ENCODE measurements at regions not wholly inside any gene's neighbourhood (a gene's known extent, or its start where the extent isn't known, plus 50 kb on each side); places are given as distances from the start of the nearest gene placed in this dataset.

DNA sequence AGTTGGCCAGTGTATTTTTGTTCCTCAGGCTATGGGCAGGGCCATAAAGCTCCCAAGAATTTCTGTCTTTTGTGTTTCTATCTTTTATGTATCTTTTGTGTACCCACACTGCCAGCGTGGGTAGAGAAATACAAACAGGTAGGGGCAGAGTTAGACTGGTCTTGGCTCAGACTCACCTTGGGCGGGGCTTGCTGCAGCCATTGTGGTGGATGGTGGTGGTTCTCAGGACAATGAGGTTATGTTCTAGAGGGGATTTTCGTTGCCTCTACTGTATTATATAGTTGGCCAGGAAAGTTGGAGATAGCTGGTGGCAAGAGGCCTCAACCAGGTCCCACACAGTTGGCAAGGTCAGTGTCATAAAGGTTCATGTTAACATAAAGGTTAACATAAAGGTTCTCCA, 977.5 kb upstream of the LRFN5 start:
- Histone ChIP-seq H2BK20ac (ENCODE audit: low read depth, low read length, poor library complexity, severe bottlenecking) (no peak overlapping the region), H3K27me3 (ENCODE audit: insufficient read depth, low read length) (no peaks in the 10 kb centered on the region), H2BK120ac (ENCODE audit: low read depth, low read length, poor library complexity, severe bottlenecking) (no peak overlapping the region), H4K91ac (ENCODE audit: insufficient read length, low read depth, low read length) (no peak overlapping the region), H3K56ac (ENCODE audit: insufficient read length, low read depth, low read length) (no peak overlapping the region), H2BK5ac (ENCODE audit: insufficient read length, low read length) (no peak overlapping the region), H3K4me1 (ENCODE audit: insufficient read depth, low read length) (no peaks in the 10 kb centered on the region), H3K4me2 (ENCODE audit: insufficient read depth, insufficient read length, low read length) (no peak overlapping the region), H3K14ac (ENCODE audit: insufficient read depth, low read length) (no peak overlapping the region), H3K9ac (ENCODE audit: extremely low read depth, insufficient read length, low read length) (no peak overlapping the region), H3K79me2 (ENCODE audit: insufficient read depth, low read length) (no peaks in the 10 kb centered on the region), H3K23ac (ENCODE audit: insufficient read length, low read depth, low read length) (no peak overlapping the region), H2BK15ac (ENCODE audit: low read depth, low read length) (no peak overlapping the region), H3K79me1 (ENCODE audit: insufficient read depth, low read depth, low read length, poor library complexity, severe bottlenecking) (no peaks in the 10 kb centered on the region), H2AFZ (ENCODE audit: low read length) (peak overlapping the region; percentile 15), H3K23me2 (ENCODE audit: insufficient read length, low read depth, low read length, poor library complexity, severe bottlenecking) (no peaks in the 10 kb centered on the region), H3K27ac (ENCODE audit: insufficient read length, low read depth, low read length) (no peak overlapping the region), H3T11ph (ENCODE audit: low read length) (no peak overlapping the region), H4K8ac (replicated peaks; ENCODE audit: insufficient read length, low read depth, low read length) (no peak overlapping the region), H2AK5ac (ENCODE audit: insufficient read length, low read length) (no peak overlapping the region), H3K18ac (ENCODE audit: insufficient read length, low read depth, low read length) (no peak overlapping the region), H2BK12ac (ENCODE audit: insufficient read length, low read depth, low read length) (no peak overlapping the region), H3K9me3 (ENCODE audit: control insufficient read depth, low read depth, low read length) (no peaks in the 10 kb centered on the region), H4K5ac (ENCODE audit: insufficient read length, low read depth, low read length) (no peak overlapping the region), H3K4ac (ENCODE audit: low read depth, low read length) (no peak overlapping the region), H4K20me1 (ENCODE audit: control insufficient read depth, insufficient read depth, insufficient read length) (no peaks in the 10 kb centered on the region)
- Mint-ChIP-seq H3K27ac (no peak overlapping the region), H3K27me3 (ENCODE audit: low read depth) (no peaks in the 10 kb centered on the region), H3K9me3 (peaks cover 0 to 4% of the 10 kb centered on the region in 2 experiments; a peak in 1 of 5 replicates), H3K4me3 (peak overlapping the region in 1 of 2 experiments; percentile 66; a peak in 2 of 5 replicates), H3K36me3 (ENCODE audit: insufficient read depth in 1 of 3, low read depth in 3 of 3) (no peaks in the 10 kb centered on the region; a peak in 1 of 7 replicates), H3K4me1 (peaks cover 0 to 11% of the 10 kb centered on the region in 2 experiments; a peak in 2 of 4 replicates)
- TF ChIP-seq, protein P1, sequence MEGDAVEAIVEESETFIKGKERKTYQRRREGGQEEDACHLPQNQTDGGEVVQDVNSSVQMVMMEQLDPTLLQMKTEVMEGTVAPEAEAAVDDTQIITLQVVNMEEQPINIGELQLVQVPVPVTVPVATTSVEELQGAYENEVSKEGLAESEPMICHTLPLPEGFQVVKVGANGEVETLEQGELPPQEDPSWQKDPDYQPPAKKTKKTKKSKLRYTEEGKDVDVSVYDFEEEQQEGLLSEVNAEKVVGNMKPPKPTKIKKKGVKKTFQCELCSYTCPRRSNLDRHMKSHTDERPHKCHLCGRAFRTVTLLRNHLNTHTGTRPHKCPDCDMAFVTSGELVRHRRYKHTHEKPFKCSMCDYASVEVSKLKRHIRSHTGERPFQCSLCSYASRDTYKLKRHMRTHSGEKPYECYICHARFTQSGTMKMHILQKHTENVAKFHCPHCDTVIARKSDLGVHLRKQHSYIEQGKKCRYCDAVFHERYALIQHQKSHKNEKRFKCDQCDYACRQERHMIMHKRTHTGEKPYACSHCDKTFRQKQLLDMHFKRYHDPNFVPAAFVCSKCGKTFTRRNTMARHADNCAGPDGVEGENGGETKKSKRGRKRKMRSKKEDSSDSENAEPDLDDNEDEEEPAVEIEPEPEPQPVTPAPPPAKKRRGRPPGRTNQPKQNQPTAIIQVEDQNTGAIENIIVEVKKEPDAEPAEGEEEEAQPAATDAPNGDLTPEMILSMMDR (conservative IDR thresholded peaks at IDR 0.05), result no peak
- WGBS (ENCODE audit: extremely low coverage, insufficient read length, low lambda C conversion rate), result no CpG with 5 or more reads among the region's 3 CpGs
- no peak for DNase-seq
